Panc1 (cell line): ENCODE measurements at regions not wholly inside any gene's neighbourhood (a gene's known extent, or its start where the extent isn't known, plus 50 kb on each side); places are given as distances from the start of the nearest gene placed in this dataset.

Experiments
- CTCF ChIP-seq: fragments of 450-650 bp; IDR thresholded peaks from 2 replicates; pipeline ENCODE4 v1.5.1; 2017; ENCODE audit warnings: mild to moderate bottlenecking
- POLR2AphosphoS5 ChIP-seq: IDR thresholded peaks from 2 replicates; pipeline ENCODE4 v1.6.1; 2012; ENCODE audit warnings: mild to moderate bottlenecking, low read depth, low read length, moderate library complexity
- SIN3A ChIP-seq: IDR thresholded peaks from 2 replicates; pipeline ENCODE4 v1.6.1; 2012; ENCODE audit warnings: low read depth, mild to moderate bottlenecking, low read length, moderate library complexity, borderline replicate concordance; ENCODE audit not compliant: insufficient read depth
- TCF7L2 ChIP-seq: IDR thresholded peaks from 2 replicates; pipeline ENCODE4 v1.6.1; 2011; ENCODE audit warnings: mild to moderate bottlenecking, low read depth, low read length, inconsistent platforms

DNA sequence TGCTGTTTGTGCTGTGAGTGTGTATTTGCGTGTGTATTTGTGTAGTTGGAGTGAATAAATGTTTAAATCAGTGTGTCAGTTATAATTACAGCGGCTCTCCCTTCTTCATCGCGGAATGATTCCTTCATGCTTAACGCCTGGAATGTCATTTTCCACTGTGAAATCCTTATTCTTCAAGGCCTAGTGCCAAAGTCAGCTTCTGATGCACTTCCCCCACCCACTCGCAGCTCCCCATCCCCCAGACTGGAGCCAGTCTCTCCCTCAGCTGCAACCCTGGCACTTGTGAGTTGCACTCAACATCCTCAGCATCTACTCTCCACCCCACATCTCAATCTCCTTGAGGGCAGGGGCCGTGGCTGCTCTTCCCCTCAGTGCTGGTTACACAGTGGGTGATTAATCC lies 583.0 kb downstream of the BCOR start:
- TF ChIP-seq CTCF, result no peak
- no peak for TF ChIP-seq POLR2AphosphoS5
- TF ChIP-seq SIN3A, result no peak
- TF ChIP-seq TCF7L2, result no peak
